ENCODE measurements at regions not wholly inside any gene's neighbourhood (a gene's known extent, or its start where the extent isn't known, plus 50 kb on each side); places are given as distances from the start of the nearest gene placed in this dataset.

DNA sequence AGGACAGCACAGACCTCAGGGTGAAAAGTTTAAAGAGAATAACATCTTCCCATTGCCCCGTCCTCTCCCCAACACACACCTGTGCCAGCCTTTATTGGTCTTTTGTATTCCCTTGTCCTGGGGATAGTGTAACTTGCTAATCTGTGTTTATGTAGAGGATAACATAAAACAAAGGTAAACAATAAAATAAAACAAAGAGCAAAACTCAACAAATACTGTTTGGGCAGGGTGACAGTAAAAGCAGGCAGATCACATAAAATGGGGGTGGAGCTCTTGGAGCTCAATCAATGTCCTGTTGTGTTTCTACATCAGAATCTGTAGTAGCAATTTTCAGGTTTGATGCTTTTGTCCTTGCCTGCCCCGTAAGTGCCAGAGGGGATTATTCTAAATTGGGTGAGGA lies 1939.7 kb downstream of the TP53TG3F start:
- TF ChIP-seq, protein P1, sequence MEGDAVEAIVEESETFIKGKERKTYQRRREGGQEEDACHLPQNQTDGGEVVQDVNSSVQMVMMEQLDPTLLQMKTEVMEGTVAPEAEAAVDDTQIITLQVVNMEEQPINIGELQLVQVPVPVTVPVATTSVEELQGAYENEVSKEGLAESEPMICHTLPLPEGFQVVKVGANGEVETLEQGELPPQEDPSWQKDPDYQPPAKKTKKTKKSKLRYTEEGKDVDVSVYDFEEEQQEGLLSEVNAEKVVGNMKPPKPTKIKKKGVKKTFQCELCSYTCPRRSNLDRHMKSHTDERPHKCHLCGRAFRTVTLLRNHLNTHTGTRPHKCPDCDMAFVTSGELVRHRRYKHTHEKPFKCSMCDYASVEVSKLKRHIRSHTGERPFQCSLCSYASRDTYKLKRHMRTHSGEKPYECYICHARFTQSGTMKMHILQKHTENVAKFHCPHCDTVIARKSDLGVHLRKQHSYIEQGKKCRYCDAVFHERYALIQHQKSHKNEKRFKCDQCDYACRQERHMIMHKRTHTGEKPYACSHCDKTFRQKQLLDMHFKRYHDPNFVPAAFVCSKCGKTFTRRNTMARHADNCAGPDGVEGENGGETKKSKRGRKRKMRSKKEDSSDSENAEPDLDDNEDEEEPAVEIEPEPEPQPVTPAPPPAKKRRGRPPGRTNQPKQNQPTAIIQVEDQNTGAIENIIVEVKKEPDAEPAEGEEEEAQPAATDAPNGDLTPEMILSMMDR (IDR thresholded peaks at IDR 0.05; ENCODE audit: insufficient read depth, low read length, severe bottlenecking) = no peak
- DNase-seq (ENCODE audit: low read depth) = no peak
- H3K27me3 ChIP-seq (ENCODE audit: control insufficient read depth, insufficient read depth, low read length) = no peaks in the 10 kb centered on the region
- no peak for FAIRE-seq
- H3K36me3 ChIP-seq (ENCODE audit: control insufficient read depth, insufficient read depth, low read length) = no peaks in the 10 kb centered on the region
- no peak overlapping the region for H3K4me3 ChIP-seq (ENCODE audit: low read depth, low read length)

DNA sequence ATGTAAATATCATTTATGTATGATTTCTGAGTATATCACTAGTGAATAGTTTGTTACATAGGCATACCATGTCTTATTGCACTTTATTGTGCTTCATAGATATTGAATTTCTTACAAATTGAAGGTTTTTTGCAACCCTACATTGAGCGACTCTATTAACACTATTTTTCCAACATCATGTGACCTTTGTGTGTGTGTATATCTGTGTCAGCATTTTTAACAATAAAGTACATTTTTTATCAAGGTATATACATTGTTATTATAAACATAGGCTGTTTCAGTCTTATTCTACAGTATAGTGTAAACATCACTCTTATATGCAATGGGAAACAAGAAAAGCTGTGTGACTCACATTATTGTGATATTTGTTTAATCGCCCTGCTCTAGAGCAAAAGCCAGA lies 1944.9 kb downstream of the TP53TG3F start:
- H3K27me3 ChIP-seq (ENCODE audit: control insufficient read depth, insufficient read depth, low read length) = no peaks in the 10 kb centered on the region
- DNase-seq (ENCODE audit: low read depth) (no peak), FAIRE-seq (no peak)
- no peak overlapping the region for H3K4me3 ChIP-seq (ENCODE audit: low read depth, low read length)
- H3K36me3 ChIP-seq (ENCODE audit: control insufficient read depth, insufficient read depth, low read length) = no peaks in the 10 kb centered on the region
- TF ChIP-seq, protein P1 (IDR thresholded peaks at IDR 0.05; ENCODE audit: insufficient read depth, low read length, severe bottlenecking) = no peak

DNA sequence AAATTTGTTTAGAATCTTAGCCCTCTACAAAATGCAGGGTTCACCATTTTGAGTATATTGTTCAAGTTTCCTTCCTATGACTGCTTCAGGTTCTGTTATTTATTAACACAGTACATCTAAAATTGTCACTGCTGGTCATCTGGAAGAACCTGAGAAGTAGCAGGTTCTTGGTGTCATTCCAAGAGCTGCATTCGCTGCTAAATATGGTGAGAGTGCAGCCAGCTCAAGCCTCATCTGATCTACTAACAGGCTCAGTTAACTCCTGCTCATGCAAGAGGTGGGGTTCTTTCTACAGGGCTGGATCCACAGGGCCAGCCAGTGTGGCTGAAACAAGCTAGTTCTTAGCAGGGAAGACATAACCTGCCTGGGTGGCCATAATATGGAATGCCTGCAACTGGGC lies 1946.1 kb downstream of the TP53TG3F start:
- Histone ChIP-seq H3K4me3 (ENCODE audit: low read depth, low read length) (no peak overlapping the region), H3K27me3 (ENCODE audit: control insufficient read depth, insufficient read depth, low read length) (no peaks in the 10 kb centered on the region), H3K36me3 (ENCODE audit: control insufficient read depth, insufficient read depth, low read length) (no peaks in the 10 kb centered on the region)
- DNase-seq (ENCODE audit: low read depth) (no peak), FAIRE-seq (no peak)
- TF ChIP-seq, protein P1 (IDR thresholded peaks at IDR 0.05; ENCODE audit: insufficient read depth, low read length, severe bottlenecking) = no peak

DNA sequence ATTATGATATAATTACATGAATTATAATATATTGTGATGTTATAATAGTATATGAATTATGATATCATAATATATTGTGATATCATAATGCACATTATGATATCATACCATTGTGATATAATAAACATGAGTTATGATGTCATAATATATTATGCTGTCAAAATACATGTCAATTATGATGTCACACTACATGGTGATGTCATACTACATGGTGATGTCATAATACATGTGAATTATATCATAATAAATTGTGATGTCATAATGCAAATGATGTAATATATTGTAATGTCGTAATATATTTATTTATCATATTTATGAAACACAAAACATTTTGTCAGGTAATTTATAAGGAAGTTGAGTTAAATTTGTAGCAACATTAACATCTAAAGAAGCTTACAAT lies 1950.1 kb downstream of the TP53TG3F start:
- Histone ChIP-seq H3K4me3 (ENCODE audit: low read depth, low read length) (no peak overlapping the region), H3K36me3 (ENCODE audit: control insufficient read depth, insufficient read depth, low read length) (no peaks in the 10 kb centered on the region), H3K27me3 (ENCODE audit: control insufficient read depth, insufficient read depth, low read length) (no peaks in the 10 kb centered on the region)
- FAIRE-seq (no peak), DNase-seq (ENCODE audit: low read depth) (no peak)
- TF ChIP-seq, protein P1 (IDR thresholded peaks at IDR 0.05; ENCODE audit: insufficient read depth, low read length, severe bottlenecking) = no peak

DNA sequence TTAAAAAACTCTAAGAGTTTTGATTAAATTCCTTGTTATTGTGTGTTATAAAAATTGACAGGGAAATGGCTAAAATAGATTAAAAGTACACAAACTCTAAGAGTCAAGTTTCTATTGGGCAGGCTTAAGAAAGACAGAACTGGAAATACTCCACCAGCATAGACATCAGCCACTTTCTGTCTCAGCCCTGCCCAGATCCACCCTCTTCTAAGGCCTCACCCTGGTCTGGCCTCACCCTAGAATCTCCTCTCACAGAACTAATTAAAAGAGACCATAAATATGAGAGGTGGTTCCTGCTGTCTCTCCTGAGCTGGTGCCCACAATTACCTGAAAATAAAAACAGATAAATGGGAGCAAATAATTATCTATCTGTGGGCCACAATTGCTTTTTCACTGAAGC lies 1951.0 kb downstream of the TP53TG3F start:
- TF ChIP-seq, protein P1 (IDR thresholded peaks at IDR 0.05; ENCODE audit: insufficient read depth, low read length, severe bottlenecking) = no peak
- H3K36me3 ChIP-seq (ENCODE audit: control insufficient read depth, insufficient read depth, low read length) = no peaks in the 10 kb centered on the region
- no peaks in the 10 kb centered on the region for H3K27me3 ChIP-seq (ENCODE audit: control insufficient read depth, insufficient read depth, low read length)
- FAIRE-seq (no peak), DNase-seq (ENCODE audit: low read depth) (no peak)
- H3K4me3 ChIP-seq (ENCODE audit: low read depth, low read length) = no peak overlapping the region

GRCh38 chr16:35411156-35411555 lies 1951.7 kb downstream of the TP53TG3F start:
- Histone ChIP-seq H3K36me3 (ENCODE audit: control insufficient read depth, insufficient read depth, low read length) (no peaks in the 10 kb centered on the region), H3K4me3 (ENCODE audit: low read depth, low read length) (no peak overlapping the region), H3K27me3 (ENCODE audit: control insufficient read depth, insufficient read depth, low read length) (no peaks in the 10 kb centered on the region)
- FAIRE-seq = no peak
- TF ChIP-seq, protein P1 (IDR thresholded peaks at IDR 0.05; ENCODE audit: insufficient read depth, low read length, severe bottlenecking) = no peak
- DNase-seq (ENCODE audit: low read depth) = no peak
